Heart left ventricle (tissue), 13 donors: ENCODE measurements at regions not wholly inside any gene's neighbourhood (a gene's known extent, or its start where the extent isn't known, plus 50 kb on each side); places are given as distances from the start of the nearest gene placed in this dataset.

Experiments used
- POLR2A ChIP-seq, 2 donors: fragments of 450-650 bp; IDR thresholded peaks; one replicate each; pipeline ENCODE4 v1.6.1; 2017; ENCODE audit warnings: antibody characterized with exemption in 2 of 2, mild to moderate bottlenecking in 2 of 2, moderate library complexity in 2 of 2
- TF ChIP-seq, protein P1 (sequence below), 12 donors: fragments of 200-600 bp; sonication (generic) in 4 of 12; IDR thresholded peaks; one replicate each; pipeline versions ENCODE4 v1.5.0 to v1.8.0; 2018 to 2022; ENCODE audit warnings: antibody characterized with exemption in 12 of 12, mild to moderate bottlenecking in 5 of 12
- donor health status: ischemic (EF 13 %, LVEDD 7.1; RV severe dilation, severe dysfunction).
- donor health status: DM: no; HTN: yes; CAD: no.
- donor health status: DM: no; HTN: no; CAD: no.
- donor health status: ischemic (EF 25% LVEDD 6.9; RV normal size, moderate dysfunction).
- donor health status: ischemic (EF 25% LVEDD 5.7; RV mildly dilated, moderate dysfunction).
- donor health status: ischemic (EF 35%, LVEDD 5.7; RV mildly dilated, moderate dysfunction).
- donor health status: nonischemic (EF 11% LVEDD 7.7; RV severe dilation, severe dysfunction).
- donor health status: DM: yes; HTN: yes; CAD: no.
- donor health status: PGD.
- donor health status: ischemic (EF 29% LVEDD 5.4; RV normal size, mild dysfunction).
- donor health status: nonischemic (EF 23%, LVEDD 6.1; RV moderate dilation, normal function).

DNA sequence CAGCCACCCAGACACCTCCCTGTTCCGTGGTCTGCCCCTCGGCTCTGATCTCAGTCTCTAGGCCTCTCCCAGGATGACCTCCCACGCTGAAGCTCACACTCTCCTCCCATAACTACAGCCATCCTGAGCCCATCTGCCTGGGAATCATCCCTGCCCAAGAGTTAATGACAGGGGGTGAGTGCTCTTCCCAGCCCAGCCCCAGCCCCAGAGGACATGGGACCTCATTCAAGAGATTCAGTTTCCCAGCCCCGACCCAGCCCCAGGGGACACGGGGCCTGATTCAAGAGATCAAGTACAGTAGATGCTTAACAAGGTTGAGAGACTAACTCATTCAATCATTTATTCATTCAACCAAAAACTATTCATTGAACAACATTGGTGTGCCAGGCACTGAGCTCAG, 272.0 kb downstream of the XXYLT1 start:
- TF ChIP-seq, protein P1, sequence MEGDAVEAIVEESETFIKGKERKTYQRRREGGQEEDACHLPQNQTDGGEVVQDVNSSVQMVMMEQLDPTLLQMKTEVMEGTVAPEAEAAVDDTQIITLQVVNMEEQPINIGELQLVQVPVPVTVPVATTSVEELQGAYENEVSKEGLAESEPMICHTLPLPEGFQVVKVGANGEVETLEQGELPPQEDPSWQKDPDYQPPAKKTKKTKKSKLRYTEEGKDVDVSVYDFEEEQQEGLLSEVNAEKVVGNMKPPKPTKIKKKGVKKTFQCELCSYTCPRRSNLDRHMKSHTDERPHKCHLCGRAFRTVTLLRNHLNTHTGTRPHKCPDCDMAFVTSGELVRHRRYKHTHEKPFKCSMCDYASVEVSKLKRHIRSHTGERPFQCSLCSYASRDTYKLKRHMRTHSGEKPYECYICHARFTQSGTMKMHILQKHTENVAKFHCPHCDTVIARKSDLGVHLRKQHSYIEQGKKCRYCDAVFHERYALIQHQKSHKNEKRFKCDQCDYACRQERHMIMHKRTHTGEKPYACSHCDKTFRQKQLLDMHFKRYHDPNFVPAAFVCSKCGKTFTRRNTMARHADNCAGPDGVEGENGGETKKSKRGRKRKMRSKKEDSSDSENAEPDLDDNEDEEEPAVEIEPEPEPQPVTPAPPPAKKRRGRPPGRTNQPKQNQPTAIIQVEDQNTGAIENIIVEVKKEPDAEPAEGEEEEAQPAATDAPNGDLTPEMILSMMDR (IDR thresholded peaks at IDR 0.05): no peak
- TF ChIP-seq POLR2A (IDR thresholded peaks at IDR 0.05): no peak
